DMS 273 treated with DMSO at 0.1 percent for 48 hours (cell line): ENCODE measurements at regions not wholly inside any gene's neighbourhood (a gene's known extent, or its start where the extent isn't known, plus 50 kb on each side); places are given as distances from the start of the nearest gene placed in this dataset.

Source experiments
- DNase-seq: peaks from one replicate; lab custom pipeline; 2025; lab: John Stamatoyannopoulos, UW

- DNase-seq, result no peak
These were observed 130.3 kb downstream of the DTWD1 start for GRCh38 chr15:49751191-49751590.

DNA sequence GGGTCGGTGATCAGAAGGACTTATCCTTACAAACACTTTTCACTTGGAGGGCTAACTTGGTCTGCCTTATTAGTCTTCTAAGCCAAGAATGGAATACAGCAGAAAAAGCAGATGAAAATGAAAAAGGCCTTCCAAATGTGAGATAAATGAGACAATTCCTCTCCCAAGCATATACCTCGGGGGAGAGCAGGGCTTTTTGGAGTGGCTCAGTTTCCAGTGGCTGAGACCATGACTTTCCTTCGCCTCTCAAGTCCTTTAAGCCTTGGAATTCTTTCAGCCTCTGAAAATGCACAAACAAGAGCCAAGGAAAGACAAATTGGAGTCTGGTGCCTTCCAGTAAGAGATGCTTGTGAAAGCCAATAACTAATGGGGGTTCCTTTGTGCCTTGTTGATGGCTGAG is 130.9 kb downstream of the DTWD1 start:
- no peak for DNase-seq

DNA sequence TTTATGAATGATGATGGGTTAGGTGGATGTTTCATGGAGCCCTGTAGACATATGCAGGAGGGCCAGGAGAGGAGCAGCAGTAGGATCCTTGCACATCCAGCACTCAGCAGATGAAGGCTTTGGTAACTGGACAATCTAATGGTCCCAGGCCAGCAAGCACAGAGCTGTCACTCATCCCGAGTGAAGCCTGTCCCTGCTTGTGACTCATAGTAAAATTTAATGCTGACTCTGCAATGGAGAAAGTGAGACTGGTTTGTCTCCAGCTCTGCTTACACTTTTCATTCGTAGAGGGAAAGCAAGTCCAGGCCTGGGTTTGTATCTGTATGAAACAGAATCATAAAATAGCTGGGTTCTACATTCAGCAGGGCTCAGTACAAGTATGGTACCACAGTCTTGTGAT is 131.7 kb downstream of the DTWD1 start:
- no peak for DNase-seq

DNA sequence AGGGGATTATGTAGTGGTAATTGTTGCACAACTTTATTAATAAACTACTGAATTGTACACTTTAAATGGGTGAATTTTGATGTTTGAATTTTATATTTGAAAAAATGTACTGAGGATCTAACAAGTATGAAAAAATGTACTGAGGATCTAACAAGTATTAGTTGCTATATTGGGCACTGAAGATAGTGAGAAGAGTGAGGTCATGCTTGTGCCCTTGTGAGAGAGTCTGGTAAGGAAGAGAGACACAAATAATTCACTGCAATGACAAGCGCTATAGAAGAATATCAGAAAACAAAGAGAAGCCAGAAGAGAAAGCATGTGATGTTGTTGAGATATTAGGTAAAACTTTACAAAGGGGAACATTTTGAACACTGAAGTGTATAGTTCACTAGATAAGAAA is 137.6 kb downstream of the DTWD1 start:
- DNase-seq, result no peak

DNA sequence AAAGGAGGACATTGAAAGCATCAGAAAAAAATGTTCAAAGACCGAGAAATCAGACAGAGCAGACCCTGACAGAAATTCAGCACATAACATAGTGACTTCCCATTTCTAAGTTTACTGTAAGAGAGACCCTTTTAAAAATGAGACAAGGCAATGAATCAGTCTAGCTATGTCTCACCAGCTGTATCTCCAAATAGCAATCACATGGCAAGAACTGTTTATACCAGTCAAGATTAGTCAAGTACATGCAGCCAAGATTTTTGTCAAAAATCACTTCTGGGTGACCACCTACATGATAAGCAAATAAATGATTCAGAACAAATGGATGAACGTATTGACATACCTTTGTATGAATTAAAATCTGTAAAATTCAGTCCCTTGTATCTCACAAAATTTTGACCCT is 138.0 kb downstream of the DTWD1 start:
- no peak for DNase-seq

DNA sequence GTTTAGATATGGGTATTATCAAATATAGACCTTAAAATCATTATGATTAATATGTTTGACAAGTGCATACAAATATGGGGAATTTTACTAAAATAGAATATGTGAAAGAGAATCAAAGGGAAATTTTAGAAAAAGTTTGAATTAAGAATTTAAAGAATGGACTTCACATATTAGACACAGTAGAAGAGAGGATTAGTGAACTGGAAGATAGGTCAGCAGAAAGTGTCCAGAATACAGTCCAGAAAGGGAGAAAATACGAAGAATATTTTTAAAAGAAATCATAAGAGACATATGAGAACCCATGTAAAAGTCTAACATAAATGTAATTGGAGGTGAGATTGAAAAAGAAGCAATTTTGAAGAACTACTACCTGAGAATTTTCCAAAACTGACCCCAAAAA is 139.9 kb downstream of the DTWD1 start:
- DNase-seq, result no peak

GRCh38 chr15:49769225-49769624 is 148.4 kb downstream of the DTWD1 start:
- no peak for DNase-seq

GRCh38 chr15:49789436-49789835 is 168.6 kb downstream of the DTWD1 start:
- DNase-seq, result no peak

GRCh38 chr15:49793943-49794342 is 173.1 kb downstream of the DTWD1 start:
- DNase-seq, result no peak

GRCh38 chr15:49801796-49802195 is 180.9 kb downstream of the DTWD1 start:
- DNase-seq, result no peak
